H9 (cell line): ENCODE measurements at regions not wholly inside any gene's neighbourhood (a gene's known extent, or its start where the extent isn't known, plus 50 kb on each side); places are given as distances from the start of the nearest gene placed in this dataset.

ENCODE experiments used
- DNase-seq: peaks from one replicate; pipeline ENCODE4 v3.0.0-alpha.2; 2017
- H2AFZ ChIP-seq: one replicate; pipeline ENCODE4 v1.6.1; 2013; ENCODE audit warnings: mild to moderate bottlenecking, low read length, control low read depth, moderate library complexity
- H2AK5ac ChIP-seq: 2 replicates; pipeline ENCODE4 v1.6.1; 2013; ENCODE audit warnings: low read length, control low read depth, mixed read lengths; ENCODE audit not compliant: insufficient read length
- H2BK120ac ChIP-seq: one replicate; pipeline ENCODE4 v1.6.1; 2013; ENCODE audit warnings: low read depth, mild to moderate bottlenecking, low read length, control low read depth, inconsistent platforms; ENCODE audit not compliant: poor library complexity, severe bottlenecking
- H2BK12ac ChIP-seq: 2 replicates; pipeline ENCODE4 v1.6.1; 2013; ENCODE audit warnings: low read length, control low read depth, mixed read lengths, low read depth; ENCODE audit not compliant: insufficient read length
- H2BK15ac ChIP-seq: 2 replicates; pipeline ENCODE4 v1.6.1; 2013; ENCODE audit warnings: low read depth, low read length, control low read depth
- H2BK20ac ChIP-seq: one replicate; pipeline ENCODE4 v1.6.1; 2013; ENCODE audit warnings: low read depth, mild to moderate bottlenecking, low read length, control low read depth, inconsistent platforms; ENCODE audit not compliant: poor library complexity, severe bottlenecking
- H2BK5ac ChIP-seq: 2 replicates; pipeline ENCODE4 v1.6.1; 2013; ENCODE audit warnings: low read length, control low read depth, mixed read lengths; ENCODE audit not compliant: insufficient read length
- H3K14ac ChIP-seq: 2 replicates; pipeline ENCODE4 v1.6.1; 2013; ENCODE audit warnings: low read length, control low read depth; ENCODE audit not compliant: insufficient read depth
- H3K18ac ChIP-seq: 2 replicates; pipeline ENCODE4 v1.6.1; 2013; ENCODE audit warnings: low read depth, mild to moderate bottlenecking, mixed read lengths, low read length, control low read depth; ENCODE audit not compliant: insufficient read length
- H3K23ac ChIP-seq: 2 replicates; pipeline ENCODE4 v1.6.1; 2013; ENCODE audit warnings: low read length, control low read depth, mixed read lengths, low read depth; ENCODE audit not compliant: insufficient read length
- H3K23me2 ChIP-seq: 2 replicates; pipeline ENCODE4 v1.6.1; 2013; ENCODE audit warnings: low read depth, mild to moderate bottlenecking, mixed read lengths, low read length, control low read depth; ENCODE audit not compliant: insufficient read length, poor library complexity, severe bottlenecking
- H3K27ac ChIP-seq: 2 replicates; pipeline ENCODE4 v1.5.1; 2013; ENCODE audit warnings: low read length, control low read depth, mixed read lengths, low read depth; ENCODE audit not compliant: insufficient read length
- H3K27me3 ChIP-seq: 2 replicates; pipeline ENCODE4 v1.6.1; 2013; ENCODE audit warnings: low read length, control low read depth, inconsistent platforms; ENCODE audit not compliant: insufficient read depth
- H3K4ac ChIP-seq: 2 replicates; pipeline ENCODE4 v1.6.1; 2013; ENCODE audit warnings: low read depth, mild to moderate bottlenecking, control low read depth, inconsistent platforms, low read length, moderate library complexity
- H3K4me1 ChIP-seq: 2 replicates; pipeline ENCODE4 v1.6.1; 2013; ENCODE audit warnings: low read length, control low read depth, inconsistent platforms; ENCODE audit not compliant: insufficient read depth
- H3K4me2 ChIP-seq: 2 replicates; pipeline ENCODE4 v1.6.1; 2013; ENCODE audit warnings: low read length, control low read depth, mixed read lengths; ENCODE audit not compliant: insufficient read length, insufficient read depth
- H3K56ac ChIP-seq: 2 replicates; pipeline ENCODE4 v1.6.1; 2013; ENCODE audit warnings: low read depth, mild to moderate bottlenecking, mixed read lengths, low read length, control low read depth; ENCODE audit not compliant: insufficient read length
- H3K79me1 ChIP-seq: 2 replicates; pipeline ENCODE4 v1.6.1; 2013; ENCODE audit warnings: low read depth, mild to moderate bottlenecking, moderate library complexity, low read length, control low read depth, inconsistent platforms; ENCODE audit not compliant: insufficient read depth, poor library complexity, severe bottlenecking
- H3K79me2 ChIP-seq: 2 replicates; pipeline ENCODE4 v1.6.1; 2013; ENCODE audit warnings: low read length, control low read depth, inconsistent platforms; ENCODE audit not compliant: insufficient read depth
- H3K9ac ChIP-seq: 2 replicates; pipeline ENCODE4 v1.6.1; 2013; ENCODE audit warnings: low read length, control low read depth, mixed read lengths; ENCODE audit not compliant: insufficient read length; ENCODE audit errors: extremely low read depth
- H3K9me3 ChIP-seq: one replicate; pipeline ENCODE4 v1.6.1; 2013; ENCODE audit warnings: low read depth, low read length, inconsistent platforms; ENCODE audit not compliant: control insufficient read depth
- H3T11ph ChIP-seq: one replicate; pipeline ENCODE4 v1.6.1; 2013; ENCODE audit warnings: mild to moderate bottlenecking, low read length, control low read depth, inconsistent platforms
- H4K20me1 ChIP-seq: one replicate; pipeline ENCODE4 v1.6.1; 2013; ENCODE audit not compliant: control insufficient read depth, insufficient read length, insufficient read depth
- H4K5ac ChIP-seq: 2 replicates; pipeline ENCODE4 v1.6.1; 2013; ENCODE audit warnings: low read depth, mild to moderate bottlenecking, mixed read lengths, low read length, control low read depth; ENCODE audit not compliant: insufficient read length
- H4K8ac ChIP-seq: replicated peaks from 2 replicates; pipeline ENCODE4 v1.6.1; 2013; ENCODE audit warnings: low read length, control low read depth, mixed read lengths, low read depth; ENCODE audit not compliant: insufficient read length
- H4K91ac ChIP-seq: 2 replicates; pipeline ENCODE4 v1.6.1; 2013; ENCODE audit warnings: low read depth, mild to moderate bottlenecking, moderate library complexity, mixed read lengths, low read length, control low read depth; ENCODE audit not compliant: insufficient read length
- H3K27ac Mint-ChIP-seq, 3 experiments: 2 replicates in 2 of 3; 3 replicates in 1 of 3; pipeline ENCODE4 v1.8.0; 2020 to 2021; ENCODE audit warnings: mixed read lengths in 3 of 3, mild to moderate bottlenecking in 1 of 3, moderate library complexity in 1 of 3
- H3K27me3 Mint-ChIP-seq: 2 replicates; pipeline ENCODE4 v1.8.0; 2021; ENCODE audit warnings: low read depth, mild to moderate bottlenecking, moderate library complexity, mixed read lengths
- H3K36me3 Mint-ChIP-seq, 3 experiments: 2 replicates in 2 of 3; 3 replicates in 1 of 3; pipeline ENCODE4 v1.8.0; 2020 to 2021; ENCODE audit warnings: low read depth in 3 of 3, mixed read lengths in 3 of 3; ENCODE audit not compliant: insufficient read depth in 1 of 3
- H3K4me1 Mint-ChIP-seq, 2 experiments: 2 replicates each; pipeline ENCODE4 v1.8.0; 2020; ENCODE audit warnings: mixed read lengths in 2 of 2
- H3K4me3 Mint-ChIP-seq, 2 experiments: 2 replicates in 1 of 2; 3 replicates in 1 of 2; pipeline ENCODE4 v1.8.0; 2020 to 2021; ENCODE audit warnings: mild to moderate bottlenecking in 2 of 2, mixed read lengths in 2 of 2, moderate library complexity in 1 of 2
- H3K9me3 Mint-ChIP-seq, 2 experiments: 2 replicates in 1 of 2; 3 replicates in 1 of 2; pipeline ENCODE4 v1.8.0; 2020; ENCODE audit warnings: mild to moderate bottlenecking in 2 of 2, mixed read lengths in 2 of 2, moderate library complexity in 1 of 2
- WGBS: extraction: QIAGEN DNeasy Blood & Tissue Kit; methylation state at CpG from one replicate; pipeline ENCODE4 v1.1.7; 2013; ENCODE audit warnings: missing lambda C conversion rate, low lambda C conversion rate, mixed read lengths; ENCODE audit not compliant: insufficient read length; ENCODE audit errors: extremely low coverage; 5-methylcytosine and 5-hydroxymethylcytosine counted together
- TF ChIP-seq, protein P1 (sequence below): fragments of 200-600 bp; sonication (generic); conservative IDR thresholded peaks from 3 replicates; pipeline ENCODE4 v1.8.0; 2021; ENCODE audit warnings: antibody characterized with exemption, mild to moderate bottlenecking

DNA sequence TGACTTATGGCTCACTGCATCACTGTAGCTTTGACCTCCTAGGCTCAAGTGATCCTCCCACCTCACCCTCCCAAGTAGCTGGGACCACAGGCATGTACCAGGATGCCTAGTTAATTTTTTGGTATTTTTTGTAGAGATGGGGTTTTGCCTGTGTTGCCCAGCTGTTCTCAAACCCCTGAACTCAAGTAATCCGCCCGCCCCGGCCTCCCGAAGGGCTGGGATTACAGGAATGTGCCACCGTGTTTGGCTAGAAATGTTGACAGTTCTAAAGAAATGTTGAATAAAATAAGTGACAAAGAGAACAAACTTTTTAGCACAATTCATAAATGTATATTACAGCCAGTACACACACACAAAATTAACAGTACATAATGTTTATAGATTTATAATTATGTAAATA lies 1586.1 kb downstream of the NCAM2 start:
- no peaks in the 10 kb centered on the region for H3K79me1 ChIP-seq
- H2AK5ac ChIP-seq = no peak overlapping the region
- no peaks in the 10 kb centered on the region for H3K23me2 ChIP-seq
- H3K4me1 Mint-ChIP-seq = peaks cover 2 to 3% of the 10 kb centered on the region in 2 experiments; a peak in 2 of 4 replicates
- no peaks in the 10 kb centered on the region for H3K27me3 Mint-ChIP-seq
- TF ChIP-seq, protein P1, sequence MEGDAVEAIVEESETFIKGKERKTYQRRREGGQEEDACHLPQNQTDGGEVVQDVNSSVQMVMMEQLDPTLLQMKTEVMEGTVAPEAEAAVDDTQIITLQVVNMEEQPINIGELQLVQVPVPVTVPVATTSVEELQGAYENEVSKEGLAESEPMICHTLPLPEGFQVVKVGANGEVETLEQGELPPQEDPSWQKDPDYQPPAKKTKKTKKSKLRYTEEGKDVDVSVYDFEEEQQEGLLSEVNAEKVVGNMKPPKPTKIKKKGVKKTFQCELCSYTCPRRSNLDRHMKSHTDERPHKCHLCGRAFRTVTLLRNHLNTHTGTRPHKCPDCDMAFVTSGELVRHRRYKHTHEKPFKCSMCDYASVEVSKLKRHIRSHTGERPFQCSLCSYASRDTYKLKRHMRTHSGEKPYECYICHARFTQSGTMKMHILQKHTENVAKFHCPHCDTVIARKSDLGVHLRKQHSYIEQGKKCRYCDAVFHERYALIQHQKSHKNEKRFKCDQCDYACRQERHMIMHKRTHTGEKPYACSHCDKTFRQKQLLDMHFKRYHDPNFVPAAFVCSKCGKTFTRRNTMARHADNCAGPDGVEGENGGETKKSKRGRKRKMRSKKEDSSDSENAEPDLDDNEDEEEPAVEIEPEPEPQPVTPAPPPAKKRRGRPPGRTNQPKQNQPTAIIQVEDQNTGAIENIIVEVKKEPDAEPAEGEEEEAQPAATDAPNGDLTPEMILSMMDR = no peak
- H4K8ac ChIP-seq = no peak overlapping the region
- no peak overlapping the region for H4K91ac ChIP-seq
- H3K27ac Mint-ChIP-seq = no peak overlapping the region
- no peak overlapping the region for H3K4ac ChIP-seq
- H2AFZ ChIP-seq = no peak overlapping the region
- H2BK120ac ChIP-seq = no peak overlapping the region
- no peaks in the 10 kb centered on the region for H3K9me3 ChIP-seq
- no peaks in the 10 kb centered on the region for H3K4me1 ChIP-seq
- no peak overlapping the region for H2BK5ac ChIP-seq
- no peak overlapping the region for H2BK12ac ChIP-seq
- H3K27me3 ChIP-seq = no peaks in the 10 kb centered on the region
- H3K27ac ChIP-seq = no peak overlapping the region
- no peak overlapping the region for H3K23ac ChIP-seq
- no peak overlapping the region for H3K56ac ChIP-seq
- H3K79me2 ChIP-seq = no peaks in the 10 kb centered on the region
- no peak overlapping the region for H4K5ac ChIP-seq
- H3K9ac ChIP-seq = no peak overlapping the region
- no peak overlapping the region for H3K18ac ChIP-seq
- no peak overlapping the region for H3K14ac ChIP-seq
- no peaks in the 10 kb centered on the region for H4K20me1 ChIP-seq
- no peak overlapping the region; a peak in 1 of 5 replicates for H3K4me3 Mint-ChIP-seq
- H2BK15ac ChIP-seq = no peak overlapping the region
- H3T11ph ChIP-seq = no peak overlapping the region
- H3K9me3 Mint-ChIP-seq = no peaks in the 10 kb centered on the region; a peak in 1 of 5 replicates
- no peak overlapping the region for H3K4me2 ChIP-seq
- H2BK20ac ChIP-seq = no peak overlapping the region
- DNase-seq = no peak
- H3K36me3 Mint-ChIP-seq = no peaks in the 10 kb centered on the region
- whole genome bisulfite sequencing = no CpG with 5 or more reads among the region's 5 CpGs
